ENCODE measurements at regions not wholly inside any gene's neighbourhood (a gene's known extent, or its start where the extent isn't known, plus 50 kb on each side); places are given as distances from the start of the nearest gene placed in this dataset.
A peak's percentile ranks its signal among the peaks of the same experiment; 100 is the strongest.

DNA sequence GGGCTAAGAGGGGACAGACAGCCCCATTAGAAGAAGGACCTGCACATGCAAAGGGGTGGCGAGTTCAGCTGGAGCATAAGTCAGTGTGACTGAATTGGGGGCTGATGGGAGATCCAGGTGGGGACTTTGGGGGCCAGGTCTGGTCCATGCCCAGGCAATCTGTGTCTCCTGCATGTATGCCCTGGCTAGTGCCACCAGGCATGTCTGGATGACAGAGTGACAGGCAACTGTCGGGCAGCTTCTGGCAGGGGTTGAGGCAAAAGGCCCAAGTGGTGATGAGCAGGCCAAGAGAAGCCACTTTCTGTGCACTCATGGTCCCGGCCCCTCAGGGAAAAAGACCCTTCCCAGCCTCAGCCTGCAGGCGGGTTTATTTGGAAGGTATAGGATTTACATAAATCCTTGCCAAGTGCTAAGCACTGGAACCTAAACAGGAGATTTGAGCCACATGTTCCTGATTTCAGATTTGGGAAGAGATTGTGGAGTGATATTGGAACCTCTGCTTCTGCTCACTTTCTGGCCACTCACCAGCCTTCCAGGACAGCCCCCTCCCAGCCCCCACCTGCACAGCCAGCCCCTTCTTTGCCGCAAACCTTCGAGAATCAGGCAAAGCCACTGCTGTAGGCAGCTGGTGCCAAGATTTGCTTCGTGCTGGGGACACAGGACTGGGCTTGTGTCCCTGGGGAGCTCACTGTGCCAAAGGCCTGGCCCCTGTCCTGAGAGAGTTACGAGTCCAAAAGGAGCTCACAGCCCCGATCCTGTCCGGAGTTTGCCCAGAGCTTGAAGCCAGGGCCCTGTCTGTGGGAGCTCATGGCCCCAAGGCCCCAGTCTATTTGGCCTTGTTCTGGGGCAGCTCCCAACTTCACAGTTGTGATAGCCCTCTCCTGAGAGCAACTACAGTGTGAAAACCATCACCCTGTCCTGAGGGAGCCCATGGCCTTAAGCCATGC lies 232.5 kb upstream of the RTL1 start:
- DNase-seq (ENCODE audit: low spot score), result no peak

DNA sequence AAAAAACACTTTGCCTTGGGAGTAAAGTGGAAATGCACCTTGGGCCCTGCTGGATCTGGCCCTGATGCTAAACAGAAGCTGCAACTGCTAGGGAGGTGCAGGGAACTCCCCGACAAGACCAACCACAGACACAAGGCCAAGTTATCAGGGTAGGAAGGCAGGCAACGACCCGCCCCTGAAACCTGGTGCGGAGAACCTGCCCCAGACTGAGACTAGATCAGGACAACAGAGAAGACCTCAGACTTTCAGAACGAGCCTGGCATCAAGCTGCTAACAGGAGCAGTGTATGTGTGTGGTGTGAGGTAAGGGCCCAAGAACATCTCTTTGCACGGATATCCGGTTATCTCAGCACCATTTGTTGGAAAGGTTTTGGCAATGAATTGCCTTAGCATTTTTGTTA lies 233.7 kb upstream of the RTL1 start:
- DNase-seq (ENCODE audit: low spot score), result no peak

DNA sequence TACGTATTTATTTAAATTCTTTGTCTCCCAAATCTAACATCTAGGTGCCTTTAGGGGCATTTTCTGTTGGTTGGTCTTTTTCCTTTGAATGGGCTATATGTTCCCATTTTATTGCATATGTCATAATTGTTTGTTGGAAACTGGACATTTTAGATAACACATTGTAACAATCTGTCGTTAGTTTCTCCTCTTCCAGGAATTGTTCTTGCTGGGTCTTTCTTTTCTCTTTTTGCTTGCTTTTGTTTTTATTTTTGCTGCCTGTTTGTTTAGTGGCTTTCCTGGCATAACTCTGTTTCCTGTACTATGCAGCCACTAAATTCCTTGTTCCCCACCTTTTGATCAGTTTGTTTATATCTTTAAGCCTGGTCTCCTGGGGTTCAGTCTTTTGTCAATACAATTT lies 244.3 kb upstream of the RTL1 start:
- DNase-seq (ENCODE audit: low spot score), result no peak

DNA sequence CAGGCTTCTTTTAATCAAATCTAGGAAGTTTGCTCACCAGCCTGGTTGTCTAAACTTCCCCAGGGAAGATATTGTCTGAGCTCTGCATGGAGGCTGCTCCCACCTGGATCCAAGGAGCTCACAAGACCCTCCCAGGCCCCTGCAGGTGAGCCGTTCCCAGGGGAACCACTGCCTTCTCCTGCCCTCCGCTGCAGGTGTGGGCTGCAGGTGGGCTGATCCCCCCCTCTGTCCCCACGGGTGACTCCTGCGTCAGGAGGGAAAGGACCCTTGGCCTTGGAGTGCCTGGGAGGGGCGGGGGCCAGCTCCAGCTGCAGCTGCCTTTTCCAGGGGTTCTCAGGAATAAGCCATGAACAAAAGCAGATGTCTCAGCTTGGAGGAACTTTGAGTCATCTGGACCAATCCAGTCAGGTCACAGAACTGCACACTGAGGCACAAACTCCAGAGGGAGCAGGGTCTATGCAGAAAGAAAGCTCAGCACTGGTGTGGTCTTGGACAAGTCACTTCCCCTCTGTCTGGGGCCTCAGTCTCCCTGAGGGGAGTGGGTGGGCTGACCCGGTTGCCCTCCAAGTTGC lies 246.6 kb upstream of the RTL1 start:
- no peak for DNase-seq (ENCODE audit: low spot score)

DNA sequence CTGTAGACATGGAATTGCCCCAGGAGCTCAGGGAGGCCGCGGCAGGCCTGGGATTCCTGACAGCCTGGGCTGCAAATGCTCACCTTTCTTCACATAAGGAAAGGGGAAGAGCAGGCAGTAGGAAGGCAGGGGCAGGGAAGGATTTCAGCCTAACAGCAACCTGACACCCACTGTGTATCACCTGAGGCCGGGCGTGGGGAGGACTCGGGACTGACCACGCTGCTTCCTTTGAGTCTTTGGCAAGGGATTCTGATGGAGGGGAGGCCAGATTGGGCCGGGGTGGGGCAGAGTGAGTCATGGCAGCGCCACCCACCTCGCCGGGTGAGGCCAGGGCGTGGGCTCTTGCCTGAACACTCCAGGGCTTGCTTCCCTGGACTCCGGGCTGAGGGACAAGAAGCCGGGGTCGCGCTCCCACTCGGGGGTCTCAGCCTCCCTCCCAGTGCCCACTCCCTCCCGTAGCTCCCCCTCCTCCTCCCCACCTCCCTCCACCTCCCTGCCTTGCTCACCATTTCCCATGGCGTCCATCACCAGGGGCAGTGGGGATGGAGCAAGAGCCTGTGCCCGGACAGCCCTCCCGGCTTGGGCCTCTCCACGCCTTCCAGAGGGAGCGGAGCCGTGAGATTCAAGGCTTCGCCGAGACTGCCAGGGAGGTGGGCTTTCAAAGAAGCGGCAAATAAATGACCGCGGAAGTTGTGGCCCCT lies 247.9 kb upstream of the RTL1 start:
- DNase-seq (ENCODE audit: low spot score), result no peak

DNA sequence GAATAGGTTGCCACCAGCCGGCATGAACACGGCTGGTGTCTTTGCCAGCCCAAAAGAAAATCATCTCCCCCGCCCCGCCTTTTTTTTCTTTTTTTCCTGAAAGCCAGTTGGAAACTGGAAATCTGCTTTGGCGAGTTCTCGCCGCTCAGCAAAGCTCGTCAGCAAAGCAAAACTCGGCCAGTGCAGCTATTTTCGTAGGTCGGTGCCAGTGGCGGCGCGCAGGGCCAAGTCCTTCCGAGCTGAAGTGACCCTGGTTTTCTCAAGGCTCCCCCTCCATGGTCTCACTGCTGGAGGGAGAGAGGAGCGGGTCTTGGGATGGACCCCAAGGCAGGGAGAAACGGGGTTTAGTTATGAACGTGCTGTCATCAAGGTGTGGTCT lies 248.4 kb upstream of the RTL1 start:
- DNase-seq (ENCODE audit: low spot score), result no peak

DNA sequence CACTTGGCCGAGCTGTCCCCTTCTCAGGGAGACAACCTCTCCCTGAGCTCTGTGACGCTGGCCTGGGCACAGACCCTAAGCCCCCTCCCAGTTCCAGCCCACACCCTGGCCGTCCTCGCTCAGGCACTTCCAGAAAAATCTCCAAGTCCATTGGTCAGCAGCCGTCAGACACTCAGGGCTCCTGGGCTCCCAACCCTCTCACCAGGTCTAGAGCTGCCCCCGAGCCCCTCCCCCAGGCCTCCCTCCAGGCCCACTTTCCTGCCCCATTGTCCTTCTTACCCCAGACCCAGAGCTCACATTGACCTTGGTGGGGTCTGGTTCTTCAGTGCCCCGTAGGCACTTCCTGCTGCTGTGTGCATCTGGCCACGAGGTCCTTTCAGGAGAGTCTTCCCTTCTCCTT lies 249.3 kb upstream of the RTL1 start:
- no peak for DNase-seq (ENCODE audit: low spot score)

DNA sequence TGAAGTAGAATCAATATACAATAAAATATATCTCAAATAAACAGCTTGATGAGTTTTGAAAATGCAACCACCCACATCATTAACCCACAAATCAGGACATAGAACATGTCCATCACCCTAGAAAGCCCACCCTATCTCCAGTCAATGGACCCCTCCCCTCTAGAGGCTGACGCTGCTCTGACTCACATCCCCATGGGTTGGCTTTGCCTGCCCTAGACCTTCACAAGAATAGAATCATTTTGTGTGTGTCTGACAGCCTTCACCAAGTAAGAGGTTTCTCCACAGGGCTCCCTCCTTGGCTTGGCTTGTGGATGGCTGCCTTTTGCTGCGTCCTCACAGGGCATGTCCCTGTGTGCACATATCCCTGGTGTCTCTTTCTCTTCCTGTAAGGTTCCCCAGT lies 250.2 kb upstream of the RTL1 start:
- no peak for DNase-seq (ENCODE audit: low spot score)

DNA sequence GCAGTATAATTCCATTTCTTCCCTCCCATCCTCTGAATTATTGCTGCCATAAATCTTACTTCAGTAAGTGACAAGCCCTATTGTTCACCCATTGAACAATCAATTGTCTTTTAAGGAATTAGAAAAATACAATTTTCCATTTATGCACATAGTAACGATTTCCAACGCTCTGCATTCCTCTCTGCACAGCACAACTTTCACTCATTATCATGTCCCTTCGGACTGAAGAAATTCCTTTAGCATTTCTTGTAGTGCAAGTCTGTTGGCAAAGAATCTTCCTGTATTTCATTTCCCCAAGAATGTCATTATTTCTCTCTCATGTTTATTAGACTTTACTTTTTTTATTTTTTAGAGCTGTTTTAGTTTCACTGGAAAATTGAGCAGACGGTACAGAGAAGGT lies 252.1 kb upstream of the RTL1 start:
- no peak for DNase-seq (ENCODE audit: low spot score)

DNA sequence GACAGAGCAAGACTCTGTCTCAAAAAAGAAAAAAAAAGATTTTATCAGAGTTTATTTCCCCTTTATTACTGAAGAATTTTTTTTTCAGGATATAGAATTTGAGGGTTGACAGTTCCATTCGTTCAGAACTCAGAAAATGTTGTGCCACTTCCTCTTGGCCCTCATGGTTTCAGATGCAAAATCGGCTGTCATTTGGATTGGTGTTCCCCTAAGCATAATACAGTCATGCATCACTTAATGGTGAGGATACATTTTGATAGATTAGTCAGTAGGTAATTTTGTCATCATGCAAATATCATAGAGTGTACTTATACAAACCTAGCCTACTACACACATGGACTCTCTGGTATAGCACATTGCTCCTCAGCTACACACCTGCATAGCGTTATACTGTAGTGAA lies 263.9 kb upstream of the RTL1 start:
- no peak for DNase-seq (ENCODE audit: low spot score)

DNA sequence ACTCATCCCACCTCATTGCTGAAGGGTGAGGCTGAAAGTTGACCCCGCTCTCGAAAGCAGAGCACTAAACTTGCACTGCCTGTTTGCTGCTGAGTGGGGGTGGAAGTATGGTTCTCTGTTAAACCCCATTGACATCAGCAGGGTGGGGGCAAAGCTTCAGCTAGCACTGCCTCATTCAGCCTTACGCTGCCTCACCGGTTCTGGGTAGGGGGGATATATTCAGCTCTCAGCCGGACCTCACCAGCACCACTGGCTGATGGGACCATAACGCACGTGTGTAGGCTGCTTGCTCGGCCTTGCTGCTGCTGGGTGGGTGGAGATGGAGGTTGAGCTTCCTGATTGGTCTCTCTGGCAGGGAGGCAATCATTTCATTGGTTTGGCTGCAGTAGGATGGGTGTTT lies 265.7 kb upstream of the RTL1 start:
- DNase-seq (ENCODE audit: low spot score), result no peak

DNA sequence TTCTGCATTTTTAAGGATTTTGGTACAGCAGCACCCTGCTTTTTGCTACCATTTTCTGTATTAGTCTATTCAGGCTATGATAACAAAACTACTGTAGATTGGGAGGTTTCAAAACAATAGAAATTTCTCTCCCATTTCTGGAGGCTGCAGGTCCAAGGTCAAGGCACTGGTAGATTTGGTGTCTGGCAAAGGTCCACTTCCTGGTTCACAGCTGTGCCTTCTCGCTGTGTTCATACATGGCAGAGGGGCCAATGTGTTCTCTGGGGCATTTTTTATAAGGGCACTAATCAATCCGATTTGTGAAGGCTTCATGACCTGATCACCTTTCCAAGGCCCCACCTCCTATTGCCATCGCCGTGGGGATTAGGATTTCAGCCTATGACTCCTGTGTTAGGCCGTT lies 268.1 kb upstream of the RTL1 start:
- DNase-seq (ENCODE audit: low spot score), result no peak

DNA sequence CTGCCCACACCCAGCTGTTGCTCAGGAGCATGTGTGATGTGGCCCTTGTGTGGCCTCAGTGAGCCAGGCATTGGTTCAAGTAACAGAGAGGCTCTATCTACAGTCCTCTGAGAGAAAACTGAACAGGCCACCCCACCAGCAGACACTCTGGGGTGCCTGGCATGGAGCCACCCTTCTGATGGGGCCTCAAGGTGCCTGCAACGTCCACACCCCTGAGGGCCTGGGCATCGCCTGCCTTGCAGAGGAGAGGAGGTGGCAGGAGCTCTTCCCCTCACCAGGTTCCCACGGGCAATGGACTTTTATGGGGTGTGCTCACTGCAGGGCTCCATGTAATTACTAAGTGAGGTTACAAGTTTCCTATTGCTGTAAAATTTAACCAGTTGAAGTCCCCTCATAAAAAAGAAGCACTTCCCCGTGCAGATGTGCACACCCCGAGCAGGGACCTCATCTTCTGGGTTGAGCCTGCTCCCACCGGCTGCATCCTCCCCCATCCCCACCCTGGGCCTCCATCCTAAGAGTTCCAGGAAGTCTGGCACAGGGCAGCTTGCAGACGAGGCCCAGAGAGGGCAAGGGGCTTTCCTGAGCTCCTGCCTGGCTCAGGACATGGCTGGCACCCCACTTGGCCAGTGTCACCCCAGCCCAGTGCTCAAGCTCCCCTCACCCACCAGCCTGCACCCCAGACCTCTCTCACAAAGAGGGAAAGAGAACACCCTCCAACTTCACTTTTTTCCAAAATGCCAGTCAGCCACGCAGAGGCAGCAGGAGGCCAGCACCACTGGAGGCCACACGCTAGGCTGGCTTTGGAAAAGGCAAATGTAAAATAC lies 270.4 kb upstream of the RTL1 start:
- no peak for DNase-seq (ENCODE audit: low spot score)

DNA sequence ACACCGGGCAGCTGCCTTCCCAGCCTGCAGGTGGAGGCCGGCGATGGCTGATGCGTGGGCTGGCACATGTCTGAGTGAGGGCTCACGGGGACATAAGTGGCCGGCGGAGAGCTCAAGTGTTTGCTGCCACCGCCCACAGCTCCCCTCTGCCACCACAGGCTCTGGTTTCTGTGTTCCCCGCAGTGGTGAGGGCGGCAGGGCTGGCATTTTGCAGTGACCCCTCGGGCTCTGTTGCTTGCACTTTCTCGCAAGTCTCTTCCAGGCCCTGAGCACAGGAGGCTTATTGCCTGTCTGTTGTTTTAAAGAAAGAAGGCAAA lies 271.0 kb upstream of the RTL1 start:
- no peak for DNase-seq (ENCODE audit: low spot score)

DNA sequence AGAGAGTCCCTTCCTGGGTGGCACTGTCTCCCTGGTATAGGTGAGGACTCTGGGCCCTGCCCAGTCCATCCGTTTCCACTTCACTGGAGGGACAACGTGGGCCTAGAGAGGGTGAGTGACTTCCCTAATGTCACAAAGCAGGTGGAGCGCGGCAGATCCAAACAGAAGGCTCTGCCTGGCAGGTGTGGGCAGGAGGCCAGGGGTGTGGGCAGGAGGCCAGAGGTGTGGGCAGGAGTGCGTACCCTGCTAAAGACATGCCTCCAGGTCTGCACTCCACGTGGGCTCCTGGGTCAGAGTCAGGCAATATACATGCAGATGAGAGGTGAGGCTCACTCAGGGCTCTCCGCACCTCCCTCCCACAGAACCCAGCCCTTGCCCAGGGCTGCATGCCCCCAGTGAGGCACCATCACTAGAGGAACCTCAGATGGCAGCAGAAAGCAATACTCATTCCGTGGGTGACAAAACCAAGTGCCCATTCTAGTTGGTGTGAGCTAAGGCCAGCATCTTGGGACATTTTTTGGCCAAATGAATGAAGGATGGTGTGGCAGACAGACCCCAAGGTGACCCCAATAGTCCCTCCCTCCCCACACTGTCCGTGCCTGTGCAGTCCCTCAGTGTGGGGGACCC lies 271.6 kb upstream of the RTL1 start:
- no peak for DNase-seq (ENCODE audit: low spot score)

DNA sequence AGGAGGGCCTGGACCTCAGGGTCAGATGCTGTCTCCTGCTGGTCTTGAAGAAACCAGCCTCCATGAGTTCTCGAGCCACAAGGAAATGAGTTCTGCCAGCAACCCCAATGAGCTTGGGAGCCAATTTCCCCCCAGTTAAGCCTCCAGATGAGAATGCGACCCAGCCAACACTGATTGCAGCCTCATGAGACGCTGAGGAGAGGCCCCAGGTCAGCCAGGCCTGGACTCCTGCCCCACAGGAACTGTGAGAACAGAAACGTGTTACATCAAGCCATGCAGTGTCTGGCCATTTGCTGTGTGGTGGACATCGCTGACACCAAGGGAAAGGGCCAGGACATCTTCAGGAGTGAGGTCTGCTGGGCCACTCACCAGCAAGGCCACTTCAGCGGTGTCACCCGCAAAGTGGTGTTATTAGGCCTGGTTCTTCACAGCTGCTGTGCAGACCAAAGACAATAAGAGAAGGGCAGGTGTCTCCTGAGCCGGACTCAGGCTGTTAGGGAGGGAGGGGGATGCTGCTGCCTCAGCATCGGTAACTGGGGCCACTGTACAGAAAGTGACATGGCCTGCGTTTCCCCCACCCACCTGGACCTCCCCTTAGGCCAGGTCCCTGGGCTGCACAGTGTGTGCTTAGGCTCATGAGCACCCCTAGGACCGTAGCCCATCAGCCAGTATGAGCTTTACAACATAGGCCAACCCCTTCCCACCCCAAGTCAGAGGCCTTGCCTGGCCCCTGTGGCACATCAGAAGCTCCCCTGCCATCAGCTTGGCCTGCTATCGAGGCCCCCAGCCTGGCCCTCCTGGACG lies 272.4 kb upstream of the RTL1 start:
- no peak for DNase-seq (ENCODE audit: low spot score)

DNA sequence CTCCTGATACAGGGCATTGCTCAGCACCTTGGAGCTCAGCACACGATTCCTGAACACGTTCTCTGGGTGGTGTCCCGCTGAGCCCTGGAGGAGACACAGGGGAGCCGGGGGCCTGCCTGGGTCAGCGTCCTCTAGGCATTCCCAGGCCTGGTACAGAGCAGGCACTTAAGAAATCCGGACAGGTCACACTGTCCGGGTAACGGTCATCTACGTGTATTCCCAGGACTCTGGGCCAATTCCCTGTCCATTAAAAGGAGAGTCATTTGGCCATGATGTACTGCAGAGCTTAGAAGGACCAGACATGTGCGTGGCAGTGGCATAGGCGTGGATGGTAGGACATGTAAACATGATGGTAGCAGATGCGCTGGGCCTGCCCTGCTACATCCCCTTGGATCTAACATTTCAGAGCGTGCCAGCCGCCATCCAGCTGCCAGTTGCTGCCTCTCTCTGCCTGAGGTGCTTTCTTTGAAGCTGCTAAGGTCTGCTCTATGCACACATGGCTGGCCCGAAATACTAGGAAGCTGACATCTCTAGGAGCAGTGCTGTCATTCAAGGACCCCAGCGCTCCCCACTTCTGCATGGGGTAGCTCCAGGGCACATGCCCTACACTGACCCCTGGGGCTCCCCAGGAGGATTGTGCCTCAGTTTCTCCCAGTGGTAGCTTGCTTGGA lies 273.1 kb upstream of the RTL1 start:
- peak; percentile 2 for DNase-seq (ENCODE audit: low spot score)

DNA sequence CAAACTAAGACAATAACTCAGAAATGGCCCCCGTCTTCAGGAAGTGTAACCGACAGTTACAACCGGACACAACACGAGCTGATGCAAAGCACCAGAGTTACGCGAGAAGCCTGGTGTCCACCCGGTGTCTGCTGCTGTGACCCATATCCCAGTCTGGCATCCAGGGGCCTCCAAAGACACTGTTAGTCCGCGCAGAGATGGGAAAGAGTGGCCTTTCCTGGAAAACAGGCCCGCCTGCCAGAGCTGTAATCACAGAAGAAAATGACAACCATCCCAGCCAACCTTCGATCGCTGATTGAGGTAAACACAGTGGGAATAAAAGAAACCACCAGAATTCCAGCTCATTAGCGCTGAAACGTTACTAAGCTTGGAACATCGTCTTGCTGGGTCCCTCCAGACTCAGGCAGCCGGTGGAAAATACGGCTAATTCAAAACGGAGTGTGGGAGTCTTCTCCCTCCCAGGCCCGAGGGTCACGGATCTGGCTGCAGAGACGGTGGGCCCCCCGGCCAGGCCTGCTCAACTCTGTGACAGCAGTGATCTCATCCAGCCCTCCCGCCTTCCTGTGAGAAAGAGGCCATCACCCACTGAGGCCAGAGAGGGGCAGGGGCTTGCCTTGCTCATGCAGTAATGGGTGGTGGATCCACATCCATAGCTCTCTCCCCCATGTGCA lies 273.9 kb upstream of the RTL1 start:
- DNase-seq (ENCODE audit: low spot score), result no peak

DNA sequence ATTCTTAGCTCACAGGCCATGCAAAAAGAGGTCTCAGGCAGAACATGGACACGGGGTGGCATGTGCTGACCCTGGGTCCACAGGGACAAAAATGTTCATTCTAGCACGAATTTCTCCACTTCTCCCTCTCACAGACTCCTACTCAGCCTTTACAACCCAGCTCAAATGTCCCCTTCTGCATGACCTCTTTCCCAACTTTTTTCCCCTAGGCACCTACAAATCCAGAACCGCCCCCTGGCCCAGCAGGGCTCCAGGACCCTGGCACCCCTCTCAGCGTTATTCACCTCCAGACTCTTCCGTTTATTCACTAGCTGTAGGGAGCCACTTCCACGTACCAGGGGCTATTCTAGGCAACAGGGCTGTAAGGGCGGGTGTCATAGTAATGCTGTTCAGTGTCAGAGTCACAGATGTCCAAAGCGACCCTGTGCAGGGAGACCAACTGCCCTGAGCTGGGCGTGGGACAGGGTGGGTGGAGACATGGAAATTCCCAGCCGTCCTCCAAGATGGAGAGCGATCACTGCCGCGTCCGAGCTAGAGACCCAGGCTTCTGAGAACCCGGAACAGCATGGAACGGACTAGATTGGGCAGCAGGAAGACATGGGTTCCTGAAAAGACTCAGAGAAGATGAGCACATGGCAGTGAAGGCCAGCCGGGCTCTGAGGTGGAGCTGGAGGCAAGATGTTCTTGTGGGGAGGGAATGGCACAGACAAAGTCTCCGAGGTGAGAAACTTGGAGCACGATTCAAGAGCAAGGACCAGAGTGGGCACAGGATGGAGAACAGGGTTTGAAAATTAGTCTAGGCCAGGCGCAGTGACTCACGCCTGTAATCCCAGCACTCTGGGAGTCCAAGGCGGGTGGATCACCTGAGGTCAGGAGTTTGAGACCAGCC lies 274.9 kb upstream of the RTL1 start:
- no peak for DNase-seq (ENCODE audit: low spot score)

All from AG08396 (cell line).